ENCODE measurements at regions not wholly inside any gene's neighbourhood (a gene's known extent, or its start where the extent isn't known, plus 50 kb on each side); places are given as distances from the start of the nearest gene placed in this dataset.
A peak's percentile ranks its signal among the peaks of the same experiment; 100 is the strongest.

GRCh38 chr9:86643946-86644674 lies 289.9 kb upstream of the TUT7 start:
- TF ChIP-seq CTCF (IDR thresholded peaks at IDR 0.05; ENCODE audit: low read length, missing control alignments) = no peak
- no peak for DNase-seq (ENCODE audit: low read depth)
- H3K4me3 ChIP-seq (replicated peaks; ENCODE audit: low read depth, low read length) = no peak overlapping the region

- no peak for DNase-seq (ENCODE audit: low read depth)
These were observed 288.5 kb upstream of the TUT7 start for GRCh38 chr9:86642721-86643120.

GRCh38 chr9:86641970-86642369 lies 287.8 kb upstream of the TUT7 start:
- TF ChIP-seq CTCF (IDR thresholded peaks at IDR 0.05; ENCODE audit: low read length, missing control alignments) = no peak
- no peak overlapping the region for H3K4me3 ChIP-seq (replicated peaks; ENCODE audit: low read depth, low read length)

More at GRCh38 chr9:86642721-86643120, 288.5 kb upstream of the TUT7 start:
- no peak for TF ChIP-seq CTCF (IDR thresholded peaks at IDR 0.05; ENCODE audit: low read length, missing control alignments)
- H3K4me3 ChIP-seq (replicated peaks; ENCODE audit: low read depth, low read length) = no peak overlapping the region

GRCh38 chr9:86639899-86640379 lies 285.7 kb upstream of the TUT7 start:
- no peak for DNase-seq (ENCODE audit: low read depth)

More at GRCh38 chr9:86641970-86642369, 287.8 kb upstream of the TUT7 start:
- no peak for DNase-seq (ENCODE audit: low read depth)

GRCh38 chr9:86639287-86639686 lies 285.1 kb upstream of the TUT7 start:
- no peak for TF ChIP-seq CTCF (IDR thresholded peaks at IDR 0.05; ENCODE audit: low read length, missing control alignments)
- H3K4me3 ChIP-seq (replicated peaks; ENCODE audit: low read depth, low read length) = no peak overlapping the region
- DNase-seq (ENCODE audit: low read depth) = no peak

More at GRCh38 chr9:86639899-86640379, 285.7 kb upstream of the TUT7 start:
- TF ChIP-seq CTCF (IDR thresholded peaks at IDR 0.05; ENCODE audit: low read length, missing control alignments) = peak; percentile 4
- no peak overlapping the region for H3K4me3 ChIP-seq (replicated peaks; ENCODE audit: low read depth, low read length)

GRCh38 chr9:86638109-86638508 lies 283.9 kb upstream of the TUT7 start:
- DNase-seq (ENCODE audit: low read depth) = no peak
- TF ChIP-seq CTCF (IDR thresholded peaks at IDR 0.05; ENCODE audit: low read length, missing control alignments) = no peak
- no peak overlapping the region for H3K4me3 ChIP-seq (replicated peaks; ENCODE audit: low read depth, low read length)

- peak; percentile 77 for TF ChIP-seq CTCF (IDR thresholded peaks at IDR 0.05; ENCODE audit: low read length, missing control alignments)
- DNase-seq (ENCODE audit: low read depth) = peak; percentile 65
- H3K4me3 ChIP-seq (replicated peaks; ENCODE audit: low read depth, low read length) = no peak overlapping the region
These were observed 283.3 kb upstream of the TUT7 start for GRCh38 chr9:86637515-86637914.

All from fibroblast of pulmonary artery (primary cell).